HG03103 (cell line): ENCODE measurements at regions not wholly inside any gene's neighbourhood (a gene's known extent, or its start where the extent isn't known, plus 50 kb on each side); places are given as distances from the start of the nearest gene placed in this dataset.
"Not testable (repeated sequence)": the region's sequence is repeated elsewhere in the genome, so short reads cannot be mapped to it uniquely, and the experiment has no call there.

Source experiments
- ATAC-seq: cut with Tn5 transposase; IDR thresholded peaks from one replicate; pipeline ENCODE4 v1.9.1; 2021; ENCODE audit warnings: low read depth; ENCODE audit not compliant: unreplicated experiment

- ATAC-seq: no peak
Observed at GRCh38 chr1:232153652-232154051, 476.3 kb downstream of the SIPA1L2 start.

DNA sequence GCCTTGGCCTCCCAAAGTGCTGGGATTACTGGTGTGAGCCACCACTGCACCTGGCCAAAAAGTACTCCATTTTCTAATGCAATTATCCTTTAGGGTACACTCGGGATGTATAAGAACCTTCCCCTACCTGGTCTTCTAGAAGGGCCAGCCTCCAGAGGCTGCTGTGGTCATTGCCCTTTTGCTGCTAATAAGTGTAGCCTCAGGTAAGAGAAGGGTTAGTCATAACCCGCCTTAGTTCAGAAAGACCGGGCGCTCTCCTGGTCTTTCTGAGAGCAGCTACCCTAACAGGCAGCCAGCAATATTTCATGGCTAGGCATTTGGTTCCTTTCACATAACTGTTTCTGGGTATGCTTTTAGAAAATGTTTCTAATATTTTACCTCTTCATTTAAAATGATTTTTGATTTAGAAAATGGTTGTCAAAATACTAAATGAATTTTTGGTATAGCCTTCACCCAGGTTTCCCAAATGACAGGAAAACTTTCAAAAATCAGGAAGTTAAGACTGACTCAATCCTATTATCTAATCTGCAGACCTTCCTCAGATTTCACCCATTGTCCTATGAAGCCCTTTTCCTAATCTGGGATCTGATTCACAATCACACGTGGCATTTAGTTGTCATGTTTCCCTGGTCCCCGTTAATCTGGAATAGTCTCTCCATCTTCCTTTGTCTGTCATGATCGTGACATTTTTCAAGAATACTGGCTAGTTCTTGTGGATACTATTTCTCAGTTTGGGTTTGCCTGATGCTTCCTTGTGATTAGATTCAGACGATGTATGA is 479.0 kb downstream of the SIPA1L2 start:
- ATAC-seq: no peak

- no peak for ATAC-seq
Observed at GRCh38 chr1:232149287-232150201, 480.4 kb downstream of the SIPA1L2 start.

GRCh38 chr1:232147215-232147614 is 482.7 kb downstream of the SIPA1L2 start:
- no peak for ATAC-seq

GRCh38 chr1:232146514-232146913 is 483.4 kb downstream of the SIPA1L2 start:
- ATAC-seq: no peak

- ATAC-seq: no peak
Observed at GRCh38 chr1:232145768-232146167, 484.2 kb downstream of the SIPA1L2 start.

GRCh38 chr1:232144696-232145230 is 485.2 kb downstream of the SIPA1L2 start:
- no peak for ATAC-seq

DNA sequence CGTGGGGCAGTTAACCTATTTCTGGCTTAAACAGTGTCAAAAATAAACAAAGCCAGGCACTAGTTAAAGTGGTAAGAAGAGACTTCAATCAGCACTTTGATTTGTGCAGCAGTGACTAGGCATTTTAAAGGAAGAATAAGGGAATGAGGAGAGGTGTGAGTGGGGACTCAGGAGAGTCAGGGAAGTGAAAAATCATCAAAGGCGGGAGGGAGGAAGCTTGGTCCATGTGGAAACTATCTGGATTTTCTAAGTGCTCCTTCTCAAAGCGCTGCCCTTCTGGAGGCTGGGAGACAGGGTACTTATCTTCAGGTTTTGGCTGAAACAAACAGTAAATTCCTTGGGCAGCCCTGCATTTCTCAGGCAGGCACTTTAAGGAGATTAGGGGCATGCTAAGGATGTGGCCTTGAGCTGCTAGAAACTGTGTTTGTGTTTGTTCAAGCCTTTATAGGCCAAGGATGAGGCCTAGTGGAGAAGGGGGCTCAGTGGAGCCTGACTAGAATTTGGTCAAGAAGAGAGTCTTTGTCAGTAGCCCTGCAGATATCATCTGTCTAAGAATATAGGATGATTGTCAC is 486.5 kb downstream of the SIPA1L2 start:
- ATAC-seq: no peak

GRCh38 chr1:232142403-232143314 is 487.3 kb downstream of the SIPA1L2 start:
- ATAC-seq: no peak

DNA sequence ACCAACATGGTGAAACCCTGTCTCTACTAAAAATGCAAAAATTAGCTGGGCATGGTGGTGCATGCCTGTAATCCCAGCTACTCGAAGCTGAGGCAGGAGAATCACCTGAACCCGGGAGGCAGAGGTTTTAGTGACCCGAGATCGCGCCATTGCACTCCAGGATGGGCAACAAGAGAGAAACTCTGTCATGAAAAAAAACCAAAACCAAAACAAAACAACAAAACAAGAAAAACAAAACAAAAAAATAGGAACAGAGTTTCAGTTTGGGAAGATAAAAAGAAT is 488.8 kb downstream of the SIPA1L2 start:
- ATAC-seq: not testable (repeated sequence)

GRCh38 chr1:232140419-232141166 is 489.3 kb downstream of the SIPA1L2 start:
- no peak for ATAC-seq

- ATAC-seq: no peak
Observed at GRCh38 chr1:232139444-232139843, 490.5 kb downstream of the SIPA1L2 start.

GRCh38 chr1:232138044-232138443 is 491.9 kb downstream of the SIPA1L2 start:
- no peak for ATAC-seq

- ATAC-seq: no peak
Observed at GRCh38 chr1:232137066-232137465, 492.9 kb downstream of the SIPA1L2 start.

GRCh38 chr1:232136136-232136535 is 493.8 kb downstream of the SIPA1L2 start:
- no peak for ATAC-seq

DNA sequence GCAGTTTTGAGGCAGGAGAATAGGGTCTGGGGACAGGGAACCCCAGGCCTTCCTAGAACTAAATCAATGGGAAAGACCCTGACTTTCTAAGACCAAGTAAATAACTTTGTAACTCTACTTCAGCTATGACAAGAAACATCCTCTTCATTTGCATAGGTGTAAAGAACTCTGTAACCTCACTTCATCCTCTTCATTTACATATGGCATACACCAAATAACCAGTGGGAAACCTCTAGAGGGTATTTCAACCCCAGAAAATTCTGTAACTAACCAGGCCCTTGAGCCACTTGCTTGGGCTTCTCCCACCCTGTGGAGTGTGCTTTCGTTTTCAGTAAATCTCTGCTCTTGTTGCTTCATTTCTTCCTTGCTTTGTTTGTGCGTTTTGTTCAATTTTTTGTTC is 495.6 kb downstream of the SIPA1L2 start:
- ATAC-seq: no peak

DNA sequence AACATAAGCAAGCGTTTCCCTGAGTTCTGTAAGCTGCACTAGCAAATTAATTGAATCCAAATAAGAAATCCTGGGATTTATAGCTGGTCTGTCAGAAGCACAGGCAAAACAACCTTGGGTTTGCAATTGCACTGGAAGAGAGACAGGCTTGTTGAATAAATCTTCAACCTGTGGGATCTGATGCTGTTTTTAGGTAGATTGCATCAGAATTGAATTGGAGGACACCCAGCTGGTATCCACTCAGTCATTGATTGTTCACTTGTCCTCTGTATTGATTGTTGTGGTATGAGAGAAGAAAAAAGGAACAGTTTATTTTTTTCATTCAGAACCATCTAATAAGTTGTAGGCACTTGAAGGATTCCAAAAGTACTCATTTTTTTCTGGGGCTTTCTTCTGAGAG is 497.4 kb downstream of the SIPA1L2 start:
- no peak for ATAC-seq

GRCh38 chr1:232131715-232132391 is 498.1 kb downstream of the SIPA1L2 start:
- ATAC-seq: no peak
